22Rv1 (cell line): ENCODE measurements at regions not wholly inside any gene's neighbourhood (a gene's known extent, or its start where the extent isn't known, plus 50 kb on each side); places are given as distances from the start of the nearest gene placed in this dataset.

ENCODE experiments used
- H3K27ac ChIP-seq: fragments of 450-650 bp; 2 replicates; pipeline ENCODE4 v1.5.1; 2017
- ZFX ChIP-seq: fragments of 450-650 bp; IDR thresholded peaks from 2 replicates; pipeline ENCODE4 v1.6.1; 2017; ENCODE audit warnings: antibody characterized with exemption, borderline replicate concordance
- TF ChIP-seq, protein P1 (sequence below): fragments of 450-650 bp; IDR thresholded peaks from 2 replicates; pipeline ENCODE4 v1.5.1; 2017; ENCODE audit warnings: mild to moderate bottlenecking

- no peak overlapping the region for H3K27ac ChIP-seq
- TF ChIP-seq, protein P1, sequence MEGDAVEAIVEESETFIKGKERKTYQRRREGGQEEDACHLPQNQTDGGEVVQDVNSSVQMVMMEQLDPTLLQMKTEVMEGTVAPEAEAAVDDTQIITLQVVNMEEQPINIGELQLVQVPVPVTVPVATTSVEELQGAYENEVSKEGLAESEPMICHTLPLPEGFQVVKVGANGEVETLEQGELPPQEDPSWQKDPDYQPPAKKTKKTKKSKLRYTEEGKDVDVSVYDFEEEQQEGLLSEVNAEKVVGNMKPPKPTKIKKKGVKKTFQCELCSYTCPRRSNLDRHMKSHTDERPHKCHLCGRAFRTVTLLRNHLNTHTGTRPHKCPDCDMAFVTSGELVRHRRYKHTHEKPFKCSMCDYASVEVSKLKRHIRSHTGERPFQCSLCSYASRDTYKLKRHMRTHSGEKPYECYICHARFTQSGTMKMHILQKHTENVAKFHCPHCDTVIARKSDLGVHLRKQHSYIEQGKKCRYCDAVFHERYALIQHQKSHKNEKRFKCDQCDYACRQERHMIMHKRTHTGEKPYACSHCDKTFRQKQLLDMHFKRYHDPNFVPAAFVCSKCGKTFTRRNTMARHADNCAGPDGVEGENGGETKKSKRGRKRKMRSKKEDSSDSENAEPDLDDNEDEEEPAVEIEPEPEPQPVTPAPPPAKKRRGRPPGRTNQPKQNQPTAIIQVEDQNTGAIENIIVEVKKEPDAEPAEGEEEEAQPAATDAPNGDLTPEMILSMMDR, result no peak
- TF ChIP-seq ZFX, result no peak
Observed at GRCh38 chr1:78415165-78415564, 75.6 kb upstream of the PTGFR start.

DNA sequence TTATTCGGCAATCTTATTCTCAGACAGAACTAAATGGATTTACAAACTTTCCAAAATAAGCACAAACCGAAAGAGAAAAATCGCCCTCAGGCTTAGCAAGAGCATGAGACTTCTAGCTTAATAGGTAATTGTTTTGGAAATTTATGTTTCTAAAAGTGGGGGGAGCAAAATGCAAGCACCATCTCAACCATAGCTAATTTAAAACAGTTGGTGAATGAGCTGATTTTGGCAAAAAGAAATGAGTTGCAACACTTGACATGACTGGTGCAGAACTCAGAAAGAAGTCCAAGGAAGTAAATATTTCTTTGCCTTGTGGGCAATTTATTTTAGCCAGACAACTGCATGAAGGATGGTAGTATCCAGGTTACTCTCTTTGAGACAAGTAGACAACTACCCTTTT is 71.5 kb upstream of the PTGFR start:
- no peak overlapping the region for H3K27ac ChIP-seq

DNA sequence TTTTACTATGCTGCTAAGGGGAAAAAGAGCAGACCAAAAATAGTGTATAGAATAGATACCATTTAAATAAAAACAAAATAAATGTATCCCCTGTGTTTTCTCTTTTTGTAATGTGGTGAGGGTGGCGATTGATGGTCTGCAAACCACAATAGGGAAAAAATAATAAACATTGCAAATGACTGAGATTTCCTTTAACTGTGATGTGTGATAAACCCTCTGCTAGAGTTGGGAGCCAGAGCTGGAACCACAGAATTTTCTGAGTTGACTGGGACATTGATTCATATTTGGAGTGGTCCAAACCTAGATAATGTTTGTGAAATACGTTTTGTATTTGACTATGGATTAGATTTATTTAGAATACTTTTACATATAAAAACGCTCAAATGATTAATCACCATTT is 70.6 kb upstream of the PTGFR start:
- H3K27ac ChIP-seq, result no peak overlapping the region
- no peak for TF ChIP-seq ZFX
- TF ChIP-seq, protein P1, result no peak

More for the DNA sequence above, 71.5 kb upstream of the PTGFR start:
- TF ChIP-seq ZFX, result no peak
- TF ChIP-seq, protein P1, result no peak

DNA sequence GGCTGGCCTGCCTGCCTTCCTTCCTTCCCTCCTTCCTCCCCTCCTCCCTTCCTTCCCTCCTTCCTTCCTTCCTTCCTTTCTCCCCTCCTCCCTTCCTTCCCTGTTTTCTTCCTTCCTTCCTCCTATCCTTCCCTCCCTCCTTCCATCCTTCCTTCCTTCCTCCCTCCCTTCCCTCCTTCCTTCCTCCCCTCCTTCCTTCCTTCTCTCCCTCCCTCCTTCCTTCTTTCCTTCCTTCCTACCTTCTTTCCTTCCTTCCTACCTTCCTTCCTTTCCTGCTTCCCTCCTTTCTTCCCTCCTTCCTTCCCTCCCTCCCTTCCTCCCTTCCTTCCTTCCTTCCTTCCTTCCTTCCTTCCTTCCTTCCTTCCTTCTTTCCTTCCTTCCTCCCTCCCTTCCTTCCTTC is 70.1 kb upstream of the PTGFR start:
- no peak for TF ChIP-seq ZFX
- TF ChIP-seq, protein P1, result no peak
- H3K27ac ChIP-seq, result no peak overlapping the region

DNA sequence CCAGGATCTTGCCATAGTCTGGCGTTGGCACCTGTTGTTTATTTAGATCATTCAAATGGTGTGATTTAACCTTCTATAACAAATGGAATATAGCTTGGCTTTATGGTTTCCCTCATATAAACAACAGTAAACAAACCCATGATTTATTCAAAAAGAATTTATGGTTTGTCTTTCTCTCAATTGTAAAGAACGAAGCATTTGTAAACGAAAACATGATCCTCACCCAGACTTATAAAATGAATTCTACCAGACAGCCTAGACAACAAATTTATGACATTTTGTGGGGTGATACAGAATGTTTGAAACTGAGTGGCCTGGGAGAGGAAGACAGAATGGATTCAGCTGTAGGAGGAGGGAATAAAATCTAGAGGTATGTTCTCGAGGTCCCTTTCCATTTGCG is 66.1 kb upstream of the PTGFR start:
- TF ChIP-seq, protein P1, result no peak
- no peak for TF ChIP-seq ZFX
- H3K27ac ChIP-seq, result no peak overlapping the region

DNA sequence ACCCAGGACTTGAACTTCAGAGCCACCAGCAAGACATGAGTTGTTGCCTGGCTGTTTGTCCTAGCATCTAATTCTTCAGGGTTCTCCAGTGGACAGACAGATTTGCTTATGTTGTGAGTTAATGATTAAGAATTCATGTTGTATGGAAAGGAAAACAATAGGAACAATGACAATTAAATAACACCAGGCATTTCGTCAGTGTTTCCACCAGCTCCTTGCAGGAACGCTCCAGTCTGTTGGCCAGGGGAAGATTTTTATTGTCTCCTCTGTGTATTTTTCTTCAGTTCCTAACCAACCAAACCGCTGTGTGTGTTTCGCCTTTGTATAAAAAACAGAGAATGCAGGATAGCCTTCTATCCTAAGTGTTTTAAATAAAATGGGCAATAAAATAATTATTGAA is 64.4 kb upstream of the PTGFR start:
- H3K27ac ChIP-seq, result no peak overlapping the region
- TF ChIP-seq ZFX, result no peak
- TF ChIP-seq, protein P1, result no peak

DNA sequence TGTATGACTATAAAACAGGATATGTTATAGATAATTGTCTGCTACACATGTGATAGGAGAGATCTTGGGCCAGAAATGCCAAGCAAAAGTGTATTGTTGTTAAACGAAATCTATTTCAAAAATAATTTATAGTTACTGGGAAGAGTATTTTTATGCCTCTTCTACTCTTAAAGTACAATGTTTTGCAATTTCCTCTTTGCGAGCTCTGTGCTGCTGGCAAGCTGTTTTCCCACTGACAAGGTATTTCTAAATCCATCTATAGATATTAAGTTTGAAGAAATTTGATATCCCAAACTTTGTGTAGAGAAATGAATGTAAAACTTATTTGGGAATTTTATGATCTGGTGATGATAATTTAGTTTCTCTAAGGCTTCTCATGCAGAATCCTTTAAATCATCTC is 63.3 kb upstream of the PTGFR start:
- H3K27ac ChIP-seq, result no peak overlapping the region
- TF ChIP-seq, protein P1, result no peak
- TF ChIP-seq ZFX, result no peak
